AG09319 (cell line): ENCODE measurements at regions not wholly inside any gene's neighbourhood (a gene's known extent, or its start where the extent isn't known, plus 50 kb on each side); places are given as distances from the start of the nearest gene placed in this dataset.

Source experiments
- DNase-seq: peaks from one replicate; pipeline ENCODE4 v3.0.0-alpha.2; 2010; ENCODE audit warnings: low read depth; ENCODE audit errors: extremely low read depth
- CTCF ChIP-seq: IDR thresholded peaks from 2 replicates; pipeline ENCODE4 v1.5.1; 2011; ENCODE audit warnings: low read depth, mild to moderate bottlenecking, inconsistent platforms, low read length, moderate library complexity

GRCh38 chr1:25140073-25140797, 92.1 kb downstream of the SYF2 start:
- TF ChIP-seq CTCF = no peak
- DNase-seq = no peak

DNA sequence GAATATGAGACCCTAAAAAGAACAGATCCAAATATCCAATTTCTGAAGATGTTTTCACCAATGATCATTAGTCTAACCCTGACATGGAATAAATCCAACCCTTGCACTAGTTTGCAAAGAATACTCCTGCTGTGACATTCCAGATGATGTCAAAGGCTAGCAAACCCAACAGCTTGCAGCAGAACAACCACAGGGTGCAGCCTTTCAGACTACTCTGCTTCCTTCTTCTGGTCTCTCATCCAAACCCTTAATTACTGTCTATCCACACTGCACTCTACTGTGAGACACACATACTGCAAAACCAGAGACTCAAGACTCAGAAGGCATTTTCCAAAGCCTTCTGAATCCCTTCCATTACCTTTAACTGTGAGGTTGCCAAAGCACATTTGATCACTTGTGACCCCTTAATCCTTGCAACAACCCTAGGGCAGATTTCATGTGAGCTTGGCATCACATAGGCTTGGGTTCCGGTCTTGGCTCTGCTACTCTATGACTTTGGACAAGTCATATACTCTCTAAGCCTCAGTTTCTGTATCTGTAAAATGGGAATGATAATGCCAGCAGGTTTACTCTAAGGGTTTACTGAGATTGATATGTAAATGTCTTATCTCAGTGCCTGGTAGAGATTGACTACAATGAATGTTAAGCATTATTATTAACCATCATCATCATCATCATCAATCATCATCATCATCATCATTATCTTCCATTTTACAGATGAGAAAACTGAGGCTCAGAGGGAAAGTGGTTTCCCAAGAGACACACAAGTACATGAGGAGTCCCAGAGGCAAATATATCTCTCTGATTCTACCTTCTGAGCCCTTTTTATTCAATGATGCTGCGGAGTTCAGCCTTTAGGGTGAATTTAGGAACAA, 94.5 kb downstream of the SYF2 start:
- no peak for TF ChIP-seq CTCF
- DNase-seq = no peak

- no peak for TF ChIP-seq CTCF
- no peak for DNase-seq
Observed at GRCh38 chr1:25137106-25137505, 95.2 kb downstream of the SYF2 start.

DNA sequence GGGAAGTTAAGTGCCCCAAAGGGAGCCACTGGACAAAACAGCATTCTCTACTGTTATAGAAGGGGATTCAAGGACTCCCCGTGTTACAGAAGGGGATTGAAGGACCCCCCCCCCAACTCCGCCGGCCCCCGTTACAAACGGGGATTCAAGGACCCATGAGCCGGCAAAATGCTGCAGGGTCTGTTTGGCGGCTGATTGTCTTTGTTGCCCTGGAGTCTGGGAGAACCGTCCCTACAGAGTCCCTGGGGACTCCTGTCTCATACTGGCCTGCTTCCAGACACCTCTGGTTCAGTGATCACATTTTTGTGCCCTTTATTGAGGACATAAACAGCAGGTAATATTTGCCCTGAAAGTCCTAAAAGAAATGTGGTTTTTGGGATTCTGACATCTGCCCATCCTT, 96.4 kb downstream of the SYF2 start:
- no peak for DNase-seq
- no peak for TF ChIP-seq CTCF

DNA sequence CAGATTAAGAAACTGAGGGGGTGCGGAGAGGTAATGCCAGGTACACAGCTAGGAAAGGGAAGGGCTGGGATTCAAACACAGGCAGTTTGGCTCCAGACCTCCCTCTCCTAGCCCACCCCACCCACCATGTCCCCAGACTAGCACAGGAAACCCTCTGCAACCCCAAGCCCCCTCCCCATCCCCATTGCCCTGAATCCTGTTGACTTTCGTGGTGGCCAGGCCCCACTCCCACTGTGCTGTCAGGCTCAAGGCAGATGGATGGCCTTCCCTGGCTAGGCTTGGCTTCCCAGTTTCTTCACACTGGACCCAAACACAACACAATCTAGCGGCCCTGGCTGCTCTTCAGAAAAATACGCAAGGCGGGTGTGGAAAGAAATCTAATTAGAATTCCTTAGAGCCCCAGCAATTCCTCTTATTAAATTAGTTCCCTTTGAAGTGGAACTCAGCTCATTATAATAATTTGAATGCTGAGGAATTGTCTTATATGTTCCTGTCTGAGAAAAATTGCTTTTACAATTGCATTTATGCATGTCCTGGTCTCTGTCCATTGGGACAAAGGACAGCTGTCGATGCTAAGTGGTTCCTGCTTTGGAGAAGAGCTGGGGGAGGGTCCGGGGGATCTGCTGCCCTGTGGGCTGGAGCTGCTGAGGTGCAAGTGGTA, 97.4 kb downstream of the SYF2 start:
- no peak for DNase-seq
- no peak for TF ChIP-seq CTCF

GRCh38 chr1:25134307-25134706, 98.0 kb downstream of the SYF2 start:
- no peak for TF ChIP-seq CTCF
- DNase-seq = no peak

- no peak for DNase-seq
- TF ChIP-seq CTCF = no peak
Observed at GRCh38 chr1:25131794-25132193, 100.5 kb downstream of the SYF2 start.
